ENCODE measurements at regions not wholly inside any gene's neighbourhood (a gene's known extent, or its start where the extent isn't known, plus 50 kb on each side); places are given as distances from the start of the nearest gene placed in this dataset.

DNA sequence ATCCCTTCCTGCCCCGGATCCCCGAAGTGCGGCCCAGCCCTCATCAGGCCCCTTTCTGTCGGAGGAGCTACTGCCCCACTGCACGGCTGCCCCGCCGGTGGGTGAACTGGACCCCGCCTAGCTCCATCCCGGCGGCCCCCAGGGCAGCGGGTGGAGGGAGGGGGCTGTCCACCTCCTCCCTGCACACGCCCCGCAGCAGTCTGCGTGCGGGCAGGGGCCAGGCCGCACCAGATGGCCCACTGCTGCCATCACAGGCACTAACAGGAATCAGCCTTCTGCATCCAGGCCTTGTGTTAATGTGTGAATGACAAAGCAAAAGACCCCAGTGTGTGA is 54.9 kb upstream of the UNC93A start:
- TF ChIP-seq, protein P1, sequence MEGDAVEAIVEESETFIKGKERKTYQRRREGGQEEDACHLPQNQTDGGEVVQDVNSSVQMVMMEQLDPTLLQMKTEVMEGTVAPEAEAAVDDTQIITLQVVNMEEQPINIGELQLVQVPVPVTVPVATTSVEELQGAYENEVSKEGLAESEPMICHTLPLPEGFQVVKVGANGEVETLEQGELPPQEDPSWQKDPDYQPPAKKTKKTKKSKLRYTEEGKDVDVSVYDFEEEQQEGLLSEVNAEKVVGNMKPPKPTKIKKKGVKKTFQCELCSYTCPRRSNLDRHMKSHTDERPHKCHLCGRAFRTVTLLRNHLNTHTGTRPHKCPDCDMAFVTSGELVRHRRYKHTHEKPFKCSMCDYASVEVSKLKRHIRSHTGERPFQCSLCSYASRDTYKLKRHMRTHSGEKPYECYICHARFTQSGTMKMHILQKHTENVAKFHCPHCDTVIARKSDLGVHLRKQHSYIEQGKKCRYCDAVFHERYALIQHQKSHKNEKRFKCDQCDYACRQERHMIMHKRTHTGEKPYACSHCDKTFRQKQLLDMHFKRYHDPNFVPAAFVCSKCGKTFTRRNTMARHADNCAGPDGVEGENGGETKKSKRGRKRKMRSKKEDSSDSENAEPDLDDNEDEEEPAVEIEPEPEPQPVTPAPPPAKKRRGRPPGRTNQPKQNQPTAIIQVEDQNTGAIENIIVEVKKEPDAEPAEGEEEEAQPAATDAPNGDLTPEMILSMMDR (IDR thresholded peaks at IDR 0.05): no peak
- no peak for TF ChIP-seq POLR2A (IDR thresholded peaks at IDR 0.05)
